ENCODE measurements at regions not wholly inside any gene's neighbourhood (a gene's known extent, or its start where the extent isn't known, plus 50 kb on each side); places are given as distances from the start of the nearest gene placed in this dataset.

- no peaks in the 10 kb centered on the region; the same call in 1 of the 2 replicates for H3K4me1 ChIP-seq
- H3K36me3 ChIP-seq, result no peaks in the 10 kb centered on the region
- H3K9me3 ChIP-seq, result no peaks in the 10 kb centered on the region
- no peaks in the 10 kb centered on the region for H3K27me3 ChIP-seq
- DNase-seq, result no peak
- H3K4me3 ChIP-seq (ENCODE audit: low read depth, low read length), result no peak overlapping the region
- TF ChIP-seq CTCF (IDR thresholded peaks at IDR 0.05; ENCODE audit: low read depth, low read length), result no peak
Observed at GRCh38 chr1:73907051-73907450, 290.9 kb downstream of the LRRIQ3 start.

- Histone ChIP-seq H3K9me3 (no peaks in the 10 kb centered on the region), H3K36me3 (no peaks in the 10 kb centered on the region), H3K4me3 (ENCODE audit: low read depth, low read length) (no peak overlapping the region), H3K4me1 (no peaks in the 10 kb centered on the region), H3K27me3 (no peaks in the 10 kb centered on the region)
- no peak for DNase-seq
- no peak for TF ChIP-seq CTCF (IDR thresholded peaks at IDR 0.05; ENCODE audit: low read depth, low read length)
Observed at GRCh38 chr1:73903092-73903491, 294.9 kb downstream of the LRRIQ3 start.

- no peak overlapping the region for H3K4me3 ChIP-seq (ENCODE audit: low read depth, low read length)
- H3K9me3 ChIP-seq, result no peaks in the 10 kb centered on the region
- no peaks in the 10 kb centered on the region for H3K27me3 ChIP-seq
- no peaks in the 10 kb centered on the region for H3K36me3 ChIP-seq
- no peak for DNase-seq
- no peaks in the 10 kb centered on the region for H3K4me1 ChIP-seq
- no peak for TF ChIP-seq CTCF (IDR thresholded peaks at IDR 0.05; ENCODE audit: low read depth, low read length)
Observed at GRCh38 chr1:73901738-73902137, 296.2 kb downstream of the LRRIQ3 start.

- TF ChIP-seq CTCF (IDR thresholded peaks at IDR 0.05; ENCODE audit: low read depth, low read length), result no peak
- no peaks in the 10 kb centered on the region for H3K36me3 ChIP-seq
- DNase-seq, result no peak
Observed at GRCh38 chr1:73899311-73899710, 298.7 kb downstream of the LRRIQ3 start.

GRCh38 chr1:73898540-73898939, 299.4 kb downstream of the LRRIQ3 start:
- no peak for DNase-seq
- no peaks in the 10 kb centered on the region for H3K9me3 ChIP-seq
- H3K4me3 ChIP-seq (ENCODE audit: low read depth, low read length), result no peak overlapping the region
- no peaks in the 10 kb centered on the region for H3K36me3 ChIP-seq
- H3K4me1 ChIP-seq, result no peaks in the 10 kb centered on the region
- H3K27me3 ChIP-seq, result no peaks in the 10 kb centered on the region
- TF ChIP-seq CTCF (IDR thresholded peaks at IDR 0.05; ENCODE audit: low read depth, low read length), result no peak

More at GRCh38 chr1:73899311-73899710, 298.7 kb downstream of the LRRIQ3 start:
- no peaks in the 10 kb centered on the region for H3K27me3 ChIP-seq
- H3K4me1 ChIP-seq, result no peaks in the 10 kb centered on the region
- H3K4me3 ChIP-seq (ENCODE audit: low read depth, low read length), result no peak overlapping the region
- no peaks in the 10 kb centered on the region for H3K9me3 ChIP-seq

GRCh38 chr1:73887412-73887811, 310.6 kb downstream of the LRRIQ3 start:
- no peak for DNase-seq
- Histone ChIP-seq H3K36me3 (no peaks in the 10 kb centered on the region), H3K4me3 (ENCODE audit: low read depth, low read length) (no peak overlapping the region), H3K4me1 (no peaks in the 10 kb centered on the region), H3K9me3 (no peaks in the 10 kb centered on the region), H3K27me3 (no peaks in the 10 kb centered on the region)
- TF ChIP-seq CTCF (IDR thresholded peaks at IDR 0.05; ENCODE audit: low read depth, low read length), result no peak
